Mucosa of descending colon (tissue), 3 donors: ENCODE measurements at regions not wholly inside any gene's neighbourhood (a gene's known extent, or its start where the extent isn't known, plus 50 kb on each side); places are given as distances from the start of the nearest gene placed in this dataset.

Experiments
- ATAC-seq: fragments of 200-7000 bp; cut with Tn5 transposase; one replicate; pipeline ENCODE4 v1.9.1; 2020; ENCODE audit warnings: mild to moderate bottlenecking, moderate library complexity
- DNase-seq, 3 donors: peaks; one replicate each; pipeline ENCODE4 v3.0.0-alpha.2; 2020
- H3K36me3 ChIP-seq: fragments of 200-600 bp; one replicate; pipeline ENCODE4 v1.8.0; 2021; ENCODE audit warnings: low read depth, mild to moderate bottlenecking
- H3K4me1 ChIP-seq: fragments of 200-600 bp; one replicate; pipeline ENCODE4 v1.8.0; 2021; ENCODE audit warnings: low read depth, mild to moderate bottlenecking
- H3K4me3 ChIP-seq: fragments of 200-600 bp; one replicate; pipeline ENCODE4 v1.8.0; 2021; ENCODE audit warnings: mild to moderate bottlenecking
- H3K9me3 ChIP-seq: fragments of 200-600 bp; one replicate; pipeline ENCODE4 v1.8.0; 2021; ENCODE audit warnings: mild to moderate bottlenecking
- CTCF ChIP-seq: fragments of 200-600 bp; IDR thresholded peaks from one replicate; pipeline ENCODE4 v1.8.0; 2022; ENCODE audit warnings: antibody characterized with exemption, mild to moderate bottlenecking
- intact Hi-C, 2 donors: fragments of 100-400 bp; cut with DNase I in 1 of 2; cut with micrococcal nuclease in 1 of 2; formaldehyde crosslinking; loops; one replicate each; pipeline versions ENCODE4 v1.11.0 to v1.11.1; 2022; cut with DNase I, micrococcal nuclease
- donor health status: DM: no; HTN: no; CAD: no; lungs with moderate emphysema.
- donor health status: DM: no; HTN: no; CAD: no.
- donor health status: DM: no; HTN: yes; CAD: no.

- no peak for ATAC-seq
- Histone ChIP-seq H3K4me3 (no peak overlapping the region), H3K4me1 (no peaks in the 10 kb centered on the region), H3K36me3 (no peaks in the 10 kb centered on the region), H3K9me3 (no peaks in the 10 kb centered on the region)
- intact Hi-C loops: no loop called here
- TF ChIP-seq CTCF: no peak
- no peak for DNase-seq
These were observed 421.9 kb upstream of the TENM3 start for GRCh38 chr4:181821039-181822004.

GRCh38 chr4:181822005-181822375, 421.2 kb upstream of the TENM3 start:
- DNase-seq (no peak), ATAC-seq (no peak)
- no peaks in the 10 kb centered on the region for H3K36me3 ChIP-seq
- H3K9me3 ChIP-seq: no peaks in the 10 kb centered on the region
- intact Hi-C loops: no loop called here
- H3K4me1 ChIP-seq: no peaks in the 10 kb centered on the region
- no peak for TF ChIP-seq CTCF
- H3K4me3 ChIP-seq: no peak overlapping the region

- no peak for DNase-seq
- Histone ChIP-seq H3K9me3 (no peaks in the 10 kb centered on the region), H3K36me3 (no peaks in the 10 kb centered on the region), H3K4me3 (no peak overlapping the region), H3K4me1 (no peaks in the 10 kb centered on the region)
- no peak for TF ChIP-seq CTCF
- intact Hi-C loops: no loop called here
- no peak for ATAC-seq
These were observed 420.0 kb upstream of the TENM3 start for GRCh38 chr4:181823183-181823582.

DNA sequence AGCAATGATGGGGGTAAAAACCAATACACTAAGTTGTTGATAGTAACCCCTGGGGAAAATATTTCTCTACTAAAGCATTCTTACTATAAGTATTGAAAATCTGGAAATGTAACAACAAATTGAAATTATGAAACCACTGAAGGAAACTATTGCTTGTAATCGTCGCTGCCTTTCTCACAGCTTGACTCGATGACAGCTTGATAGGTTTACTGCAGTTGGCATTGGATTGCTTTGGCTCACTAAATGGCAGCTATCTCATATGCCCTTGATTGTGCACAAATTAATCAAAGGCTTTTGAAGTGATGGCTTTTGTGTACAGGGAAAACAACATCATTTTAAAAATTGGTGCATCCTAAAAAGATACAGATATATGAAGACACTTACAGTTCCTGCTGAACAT, 419.6 kb upstream of the TENM3 start:
- no peak for TF ChIP-seq CTCF
- Histone ChIP-seq H3K9me3 (no peaks in the 10 kb centered on the region), H3K4me1 (no peaks in the 10 kb centered on the region), H3K36me3 (no peaks in the 10 kb centered on the region), H3K4me3 (no peak overlapping the region)
- no peak for DNase-seq
- intact Hi-C loops: no loop called here
- no peak for ATAC-seq

DNA sequence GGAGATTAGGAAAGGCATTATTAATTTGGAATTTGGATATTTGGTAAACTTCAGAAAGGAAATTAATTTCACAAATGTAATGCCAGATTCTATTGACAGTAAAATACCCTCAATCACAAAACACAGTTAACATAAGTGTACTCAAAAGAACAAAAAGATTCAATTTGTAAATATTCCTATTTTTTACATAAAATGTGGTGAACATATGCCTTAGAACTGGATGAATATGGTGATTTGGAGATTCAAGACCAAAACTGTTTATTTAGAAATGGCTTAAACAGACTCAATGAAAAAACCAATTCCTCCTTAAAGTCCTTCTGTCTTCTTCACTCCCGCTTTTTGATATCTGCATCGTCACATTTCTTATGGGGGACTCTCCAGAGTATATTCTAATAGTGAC, 417.6 kb upstream of the TENM3 start:
- Histone ChIP-seq H3K4me1 (no peaks in the 10 kb centered on the region), H3K9me3 (no peaks in the 10 kb centered on the region), H3K4me3 (no peak overlapping the region), H3K36me3 (no peaks in the 10 kb centered on the region)
- no peak for DNase-seq
- ATAC-seq: no peak
- intact Hi-C loops: no loop called here
- TF ChIP-seq CTCF: no peak
